Smooth muscle cell (in vitro differentiated cells): ENCODE measurements at regions not wholly inside any gene's neighbourhood (a gene's known extent, or its start where the extent isn't known, plus 50 kb on each side); places are given as distances from the start of the nearest gene placed in this dataset.

Experiments
- DNase-seq: peaks from one replicate; lab custom pipeline; 2025; ENCODE audit not compliant: unreplicated experiment; lab: John Stamatoyannopoulos, UW
- H2AFZ ChIP-seq: fragments of 200-600 bp; sonication (generic); 2 replicates; pipeline ENCODE4 v1.6.0; 2016; ENCODE audit warnings: antibody characterized with exemption, low read depth, mild to moderate bottlenecking
- H3F3A ChIP-seq: fragments of 200-600 bp; sonication (generic); 2 replicates; pipeline ENCODE4 v1.6.0; 2017; ENCODE audit warnings: antibody characterized with exemption, low read depth
- H3K27ac ChIP-seq: fragments of 200-600 bp; sonication (generic); 2 replicates; pipeline ENCODE4 v1.5.1; 2016; ENCODE audit warnings: low read depth, mild to moderate bottlenecking
- H3K27me3 ChIP-seq: fragments of 200-600 bp; sonication (generic); 2 replicates; pipeline ENCODE4 v1.6.1; 2016; ENCODE audit warnings: low read depth, mild to moderate bottlenecking
- H3K36me3 ChIP-seq: fragments of 200-600 bp; sonication (generic); 2 replicates; pipeline ENCODE4 v1.5.1; 2016; ENCODE audit warnings: low read depth
- H3K4me1 ChIP-seq: fragments of 200-600 bp; sonication (generic); 2 replicates; pipeline ENCODE4 v1.5.1; 2016; ENCODE audit warnings: low read depth
- H3K4me2 ChIP-seq: fragments of 200-600 bp; sonication (generic); 2 replicates; pipeline ENCODE4 v1.6.0; 2016; ENCODE audit warnings: mild to moderate bottlenecking
- H3K4me3 ChIP-seq: fragments of 200-600 bp; sonication (generic); 2 replicates; pipeline ENCODE4 v1.5.1; 2016; ENCODE audit warnings: mild to moderate bottlenecking
- H3K79me2 ChIP-seq: fragments of 200-600 bp; sonication (generic); 2 replicates; pipeline ENCODE4 v1.6.0; 2016; ENCODE audit warnings: low read depth, mild to moderate bottlenecking
- H3K9ac ChIP-seq: fragments of 200-600 bp; sonication (generic); 2 replicates; pipeline ENCODE4 v1.6.0; 2016; ENCODE audit warnings: low read depth
- H3K9me3 ChIP-seq: fragments of 200-600 bp; sonication (generic); replicated peaks from 2 replicates; pipeline ENCODE4 v1.5.1; 2016; ENCODE audit warnings: low read depth
- H4K20me1 ChIP-seq: fragments of 200-600 bp; sonication (generic); 2 replicates; pipeline ENCODE4 v1.6.0; 2016; ENCODE audit warnings: low read depth
- CTCF ChIP-seq: fragments of 200-600 bp; sonication (generic); IDR thresholded peaks from 2 replicates; pipeline ENCODE4 v1.5.1; 2017; ENCODE audit warnings: borderline replicate concordance, mild to moderate bottlenecking, antibody characterized with exemption; ENCODE audit not compliant: insufficient read depth, poor library complexity, severe bottlenecking
- WGBS: methylation state at CpG from one replicate; pipeline ENCODE4 v1.1.7; 2016; ENCODE audit warnings: low lambda C conversion rate; 5-methylcytosine and 5-hydroxymethylcytosine counted together

- Histone ChIP-seq H3F3A (no peaks in the 10 kb centered on the region), H2AFZ (peak overlapping the region; percentile 48), H3K27me3 (no peaks in the 10 kb centered on the region), H3K27ac (peak overlapping the region; percentile 88), H3K9ac (peak overlapping the region; percentile 66), H3K79me2 (no peaks in the 10 kb centered on the region), H3K4me1 (peaks cover 6% of the 10 kb centered on the region), H3K4me2 (peak overlapping the region; percentile 71), H3K9me3 (no peaks in the 10 kb centered on the region), H4K20me1 (no peaks in the 10 kb centered on the region), H3K4me3 (no peak overlapping the region), H3K36me3 (no peaks in the 10 kb centered on the region)
- DNase-seq = no peak
- no peak for TF ChIP-seq CTCF
- WGBS = 38% methylated on average over 4 of the region's 4 CpGs
Observed at GRCh38 chr2:143901185-143901842, 618.6 kb downstream of the ZEB2 start.

- no peak for TF ChIP-seq CTCF
- no peaks in the 10 kb centered on the region for H3K79me2 ChIP-seq
- H3K27me3 ChIP-seq = no peaks in the 10 kb centered on the region
- no peaks in the 10 kb centered on the region for H4K20me1 ChIP-seq
- DNase-seq = no peak
- no peak overlapping the region for H3K9ac ChIP-seq
- no peak overlapping the region for H3K4me2 ChIP-seq
- H3K9me3 ChIP-seq = no peaks in the 10 kb centered on the region
- peaks cover 5% of the 10 kb centered on the region for H3K4me1 ChIP-seq
- H3K36me3 ChIP-seq = no peaks in the 10 kb centered on the region
- H3K4me3 ChIP-seq = no peak overlapping the region
- no peaks in the 10 kb centered on the region for H3F3A ChIP-seq
- H2AFZ ChIP-seq = no peak overlapping the region
- WGBS = 82% methylated on average over 4 of the region's 4 CpGs
- peak overlapping the region; percentile 88 for H3K27ac ChIP-seq
Observed at GRCh38 chr2:143899987-143900386, 619.9 kb downstream of the ZEB2 start.

GRCh38 chr2:143893371-143893770, 626.5 kb downstream of the ZEB2 start:
- no peak overlapping the region for H3K4me2 ChIP-seq
- H3K9me3 ChIP-seq = no peaks in the 10 kb centered on the region
- no peaks in the 10 kb centered on the region for H3K36me3 ChIP-seq
- H3K9ac ChIP-seq = no peak overlapping the region
- no peak overlapping the region for H3K4me3 ChIP-seq
- no peak for TF ChIP-seq CTCF
- no peak for DNase-seq
- 46% methylated on average over 3 of the region's 3 CpGs for WGBS
- no peak overlapping the region for H3K27ac ChIP-seq
- H3F3A ChIP-seq = no peaks in the 10 kb centered on the region
- H4K20me1 ChIP-seq = no peaks in the 10 kb centered on the region
- H3K4me1 ChIP-seq = peaks cover 14% of the 10 kb centered on the region
- no peaks in the 10 kb centered on the region for H3K79me2 ChIP-seq
- H2AFZ ChIP-seq = peak overlapping the region; percentile 18
- H3K27me3 ChIP-seq = no peaks in the 10 kb centered on the region

- no peak overlapping the region for H2AFZ ChIP-seq
- H3K9ac ChIP-seq = no peak overlapping the region
- no peak overlapping the region for H3K4me3 ChIP-seq
- no peak overlapping the region for H3K4me2 ChIP-seq
- H3K79me2 ChIP-seq = no peaks in the 10 kb centered on the region
- no peaks in the 10 kb centered on the region for H3K9me3 ChIP-seq
- H3K4me1 ChIP-seq = peaks cover 14% of the 10 kb centered on the region
- no peaks in the 10 kb centered on the region for H4K20me1 ChIP-seq
- H3K36me3 ChIP-seq = no peaks in the 10 kb centered on the region
- H3F3A ChIP-seq = no peaks in the 10 kb centered on the region
- no peak for TF ChIP-seq CTCF
- no peak for DNase-seq
- 43% methylated on average over 7 of the region's 7 CpGs for WGBS
- H3K27ac ChIP-seq = no peak overlapping the region
- H3K27me3 ChIP-seq = no peaks in the 10 kb centered on the region
Observed at GRCh38 chr2:143891879-143892308, 628.0 kb downstream of the ZEB2 start.
